AG09309 (cell line): ENCODE measurements at regions not wholly inside any gene's neighbourhood (a gene's known extent, or its start where the extent isn't known, plus 50 kb on each side); places are given as distances from the start of the nearest gene placed in this dataset.
"Not testable (repeated sequence)": the region's sequence is repeated elsewhere in the genome, so short reads cannot be mapped to it uniquely, and the experiment has no call there.

ENCODE experiments used
- DNase-seq: peaks from one replicate; pipeline ENCODE4 v3.0.0-alpha.2; 2010; ENCODE audit warnings: low read depth
- H3K4me3 ChIP-seq: 2 replicates; pipeline ENCODE4 v1.5.1; 2011; ENCODE audit warnings: mild to moderate bottlenecking, low read depth, low read length, moderate library complexity; ENCODE audit not compliant: control insufficient read depth
- CTCF ChIP-seq: IDR thresholded peaks from 2 replicates; pipeline ENCODE4 v1.5.1; 2011; ENCODE audit warnings: mild to moderate bottlenecking, low read depth, low read length, inconsistent platforms; ENCODE audit not compliant: insufficient read depth, control insufficient read depth; ENCODE audit errors: missing control alignments

- no peak for TF ChIP-seq CTCF
- no peak overlapping the region for H3K4me3 ChIP-seq
- DNase-seq = no peak
Measured at GRCh38 chr5:166722939-166723338, 1568.5 kb upstream of the WWC1 start.

GRCh38 chr5:166724284-166724683 is 1567.2 kb upstream of the WWC1 start:
- no peak overlapping the region for H3K4me3 ChIP-seq
- no peak for TF ChIP-seq CTCF
- no peak for DNase-seq

- DNase-seq = no peak
- no peak overlapping the region for H3K4me3 ChIP-seq
- no peak for TF ChIP-seq CTCF
Measured at GRCh38 chr5:166725593-166725992, 1565.9 kb upstream of the WWC1 start.

GRCh38 chr5:166726406-166726805 is 1565.0 kb upstream of the WWC1 start:
- TF ChIP-seq CTCF = no peak
- H3K4me3 ChIP-seq = no peak overlapping the region
- DNase-seq = no peak

- not testable (repeated sequence) for H3K4me3 ChIP-seq, DNase-seq
Measured at GRCh38 chr5:166742951-166743350, 1548.5 kb upstream of the WWC1 start.

- TF ChIP-seq CTCF = no peak
- DNase-seq = no peak
- no peak overlapping the region for H3K4me3 ChIP-seq
Measured at GRCh38 chr5:166746506-166746905, 1544.9 kb upstream of the WWC1 start.

GRCh38 chr5:166750376-166750775 is 1541.1 kb upstream of the WWC1 start:
- H3K4me3 ChIP-seq = no peak overlapping the region
- TF ChIP-seq CTCF = no peak
- DNase-seq = no peak

GRCh38 chr5:166758151-166758550 is 1533.3 kb upstream of the WWC1 start:
- TF ChIP-seq CTCF = no peak
- no peak overlapping the region for H3K4me3 ChIP-seq
- DNase-seq = no peak
